Tibial nerve (tissue), 4 donors: ENCODE measurements at regions not wholly inside any gene's neighbourhood (a gene's known extent, or its start where the extent isn't known, plus 50 kb on each side); places are given as distances from the start of the nearest gene placed in this dataset.

ENCODE experiments used
- DNase-seq, 2 donors: peaks; one replicate each; pipeline ENCODE4 v3.0.0-alpha.2; 2019; ENCODE audit warnings: low spot score in 2 of 2
- H3K27ac ChIP-seq, 4 donors: fragments of 200-600 bp; sonication (generic) in 3 of 4; one replicate each; pipeline ENCODE4 v1.5.1; 2017 to 2019; ENCODE audit warnings: mild to moderate bottlenecking in 1 of 4
- H3K27me3 ChIP-seq, 2 donors: fragments of 200-600 bp; sonication (generic) in 1 of 2; one replicate each; pipeline versions ENCODE4 v1.5.1 to v1.6.0; 2017 to 2019
- H3K36me3 ChIP-seq, 3 donors: fragments of 200-600 bp; sonication (generic); one replicate each; pipeline ENCODE4 v1.5.1; 2018 to 2019
- H3K4me1 ChIP-seq, 4 donors: fragments of 200-600 bp; sonication (generic) in 3 of 4; one replicate each; pipeline ENCODE4 v1.5.1; 2017 to 2019
- H3K4me3 ChIP-seq, 4 donors: fragments of 200-600 bp; sonication (generic) in 3 of 4; one replicate each; pipeline ENCODE4 v1.5.1; 2017 to 2019; ENCODE audit warnings: mild to moderate bottlenecking in 1 of 4, moderate library complexity in 1 of 4
- H3K9me3 ChIP-seq, 4 donors: fragments of 200-600 bp; sonication (generic) in 3 of 4; one replicate each; pipeline ENCODE4 v1.5.1; 2017 to 2019
- CTCF ChIP-seq, 5 experiments: fragments of 200-600 bp in 3 of 5; fragments of 450-650 bp in 2 of 5; sonication (generic) in 3 of 5; IDR thresholded peaks; one replicate each; pipeline ENCODE4 v1.5.1; 2016 to 2019; ENCODE audit warnings: antibody characterized with exemption in 5 of 5, mild to moderate bottlenecking in 3 of 5, moderate library complexity in 2 of 5
- EP300 ChIP-seq, 2 donors: sonication (generic); formaldehyde crosslinking; IDR thresholded peaks; one replicate each; pipeline ENCODE4 v1.6.1; 2017; ENCODE audit warnings: antibody characterized with exemption in 2 of 2, mild to moderate bottlenecking in 1 of 2
- POLR2A ChIP-seq, 2 donors: fragments of 450-650 bp; IDR thresholded peaks; one replicate each; pipeline ENCODE4 v1.6.1; 2017; ENCODE audit warnings: antibody characterized with exemption in 2 of 2, mild to moderate bottlenecking in 2 of 2, moderate library complexity in 2 of 2
- WGBS, 2 donors: methylation state at CpG; one replicate each; pipeline ENCODE4 v1.1.5; 2018; 5-methylcytosine and 5-hydroxymethylcytosine counted together

- Histone ChIP-seq H3K27me3 (no peaks in the 10 kb centered on the region), H3K4me1 (no peaks in the 10 kb centered on the region), H3K27ac (no peak overlapping the region), H3K4me3 (no peak overlapping the region), H3K36me3 (no peaks in the 10 kb centered on the region), H3K9me3 (no peaks in the 10 kb centered on the region)
- no peak for TF ChIP-seq CTCF (IDR thresholded peaks at IDR 0.05)
- no peak for TF ChIP-seq EP300 (IDR thresholded peaks at IDR 0.05)
- no peak for TF ChIP-seq POLR2A (IDR thresholded peaks at IDR 0.05)
- no peak for DNase-seq
- WGBS, 2 donors, result 35 to 59% methylated on average over 3 of the region's 3 CpGs
Measured at GRCh38 chr17:27072885-27073284, 221.0 kb upstream of the WSB1 start.

GRCh38 chr17:27076814-27077213, 217.1 kb upstream of the WSB1 start:
- DNase-seq, result no peak
- Histone ChIP-seq H3K27ac (no peak overlapping the region), H3K9me3 (no peaks in the 10 kb centered on the region), H3K27me3 (no peaks in the 10 kb centered on the region), H3K4me1 (no peaks in the 10 kb centered on the region), H3K4me3 (no peak overlapping the region), H3K36me3 (no peaks in the 10 kb centered on the region)
- TF ChIP-seq EP300 (IDR thresholded peaks at IDR 0.05), result no peak

GRCh38 chr17:27078296-27078695, 215.6 kb upstream of the WSB1 start:
- Histone ChIP-seq H3K4me1 (no peaks in the 10 kb centered on the region), H3K27me3 (no peaks in the 10 kb centered on the region), H3K36me3 (no peaks in the 10 kb centered on the region), H3K9me3 (no peaks in the 10 kb centered on the region), H3K4me3 (no peak overlapping the region), H3K27ac (no peak overlapping the region)
- TF ChIP-seq POLR2A (IDR thresholded peaks at IDR 0.05) (no peak), CTCF (IDR thresholded peaks at IDR 0.05) (no peak), EP300 (IDR thresholded peaks at IDR 0.05) (no peak)
- DNase-seq, result no peak
- 41 to 49% methylated on average over 2 of the region's 2 CpGs for WGBS, 2 donors

- no peak overlapping the region for H3K4me3 ChIP-seq
- no peaks in the 10 kb centered on the region for H3K9me3 ChIP-seq
- TF ChIP-seq CTCF (IDR thresholded peaks at IDR 0.05) (no peak), EP300 (IDR thresholded peaks at IDR 0.05) (no peak), POLR2A (IDR thresholded peaks at IDR 0.05) (no peak)
- H3K27ac ChIP-seq, result no peak overlapping the region
- H3K27me3 ChIP-seq, result no peaks in the 10 kb centered on the region
- H3K4me1 ChIP-seq, result no peaks in the 10 kb centered on the region
- no peaks in the 10 kb centered on the region for H3K36me3 ChIP-seq
- no peak for DNase-seq
- WGBS, 2 donors, result 39 to 58% methylated on average over 7 of the region's 7 CpGs
Measured at GRCh38 chr17:27079660-27080059, 214.3 kb upstream of the WSB1 start.

- no peaks in the 10 kb centered on the region for H3K36me3 ChIP-seq
- no peak for DNase-seq
- WGBS, 2 donors, result 47 to 55% methylated on average over 4 of the region's 4 CpGs
- TF ChIP-seq CTCF (IDR thresholded peaks at IDR 0.05), result no peak
- no peak for TF ChIP-seq POLR2A (IDR thresholded peaks at IDR 0.05)
- TF ChIP-seq EP300 (IDR thresholded peaks at IDR 0.05), result no peak
- H3K4me3 ChIP-seq, result no peak overlapping the region
- H3K4me1 ChIP-seq, result no peaks in the 10 kb centered on the region
- H3K27ac ChIP-seq, result no peak overlapping the region
- no peaks in the 10 kb centered on the region for H3K27me3 ChIP-seq
- H3K9me3 ChIP-seq, result no peaks in the 10 kb centered on the region
Measured at GRCh38 chr17:27081002-27081638, 212.8 kb upstream of the WSB1 start.
